ENCODE measurements at regions not wholly inside any gene's neighbourhood (a gene's known extent, or its start where the extent isn't known, plus 50 kb on each side); places are given as distances from the start of the nearest gene placed in this dataset.

- no peak overlapping the region for H3K27ac Mint-ChIP-seq
- DNase-seq (ENCODE audit: low spot score) = no peak
- H3K27me3 Mint-ChIP-seq (ENCODE audit: low read depth) = peaks cover 39% of the 10 kb centered on the region
- peaks cover 7% of the 10 kb centered on the region for H3K9me3 Mint-ChIP-seq
- H3K4me3 Mint-ChIP-seq = no peak overlapping the region
- no peaks in the 10 kb centered on the region for H3K4me1 Mint-ChIP-seq (ENCODE audit: low read depth)
- no peaks in the 10 kb centered on the region for H3K36me3 Mint-ChIP-seq (ENCODE audit: low read depth)
Observed at GRCh38 chr7:28270536-28270935, 89.9 kb upstream of the JAZF1 start.

GRCh38 chr7:28272461-28272877 is 91.9 kb upstream of the JAZF1 start:
- Mint-ChIP-seq H3K27ac (no peak overlapping the region), H3K27me3 (ENCODE audit: low read depth) (peaks cover 41% of the 10 kb centered on the region), H3K9me3 (peaks cover 7% of the 10 kb centered on the region), H3K4me3 (no peak overlapping the region), H3K4me1 (ENCODE audit: low read depth) (no peaks in the 10 kb centered on the region), H3K36me3 (ENCODE audit: low read depth) (no peaks in the 10 kb centered on the region)
- DNase-seq (ENCODE audit: low spot score) = no peak

- H3K4me3 Mint-ChIP-seq = no peak overlapping the region
- no peak for DNase-seq (ENCODE audit: low spot score)
- peaks cover 18% of the 10 kb centered on the region for H3K27me3 Mint-ChIP-seq (ENCODE audit: low read depth)
- H3K9me3 Mint-ChIP-seq = peaks cover 7% of the 10 kb centered on the region
- no peaks in the 10 kb centered on the region for H3K36me3 Mint-ChIP-seq (ENCODE audit: low read depth)
- no peak overlapping the region for H3K27ac Mint-ChIP-seq
- no peaks in the 10 kb centered on the region for H3K4me1 Mint-ChIP-seq (ENCODE audit: low read depth)
Observed at GRCh38 chr7:28276298-28276697, 95.7 kb upstream of the JAZF1 start.

GRCh38 chr7:28277364-28277763 is 96.8 kb upstream of the JAZF1 start:
- no peaks in the 10 kb centered on the region for H3K4me1 Mint-ChIP-seq (ENCODE audit: low read depth)
- H3K4me3 Mint-ChIP-seq = no peak overlapping the region
- no peak for DNase-seq (ENCODE audit: low spot score)
- no peaks in the 10 kb centered on the region for H3K36me3 Mint-ChIP-seq (ENCODE audit: low read depth)
- H3K9me3 Mint-ChIP-seq = peaks cover 7% of the 10 kb centered on the region
- no peak overlapping the region for H3K27ac Mint-ChIP-seq
- H3K27me3 Mint-ChIP-seq (ENCODE audit: low read depth) = peaks cover 9% of the 10 kb centered on the region

- DNase-seq (ENCODE audit: low spot score) = no peak
- Mint-ChIP-seq H3K9me3 (peaks cover 4% of the 10 kb centered on the region), H3K27me3 (ENCODE audit: low read depth) (peaks cover 7% of the 10 kb centered on the region), H3K27ac (no peak overlapping the region), H3K36me3 (ENCODE audit: low read depth) (no peaks in the 10 kb centered on the region), H3K4me3 (no peak overlapping the region), H3K4me1 (ENCODE audit: low read depth) (no peaks in the 10 kb centered on the region)
Observed at GRCh38 chr7:28277958-28278357, 97.4 kb upstream of the JAZF1 start.

GRCh38 chr7:28280516-28280915 is 99.9 kb upstream of the JAZF1 start:
- Mint-ChIP-seq H3K9me3 (no peaks in the 10 kb centered on the region), H3K27me3 (ENCODE audit: low read depth) (peaks cover 11% of the 10 kb centered on the region), H3K4me1 (ENCODE audit: low read depth) (no peaks in the 10 kb centered on the region), H3K36me3 (ENCODE audit: low read depth) (no peaks in the 10 kb centered on the region), H3K27ac (no peak overlapping the region), H3K4me3 (no peak overlapping the region)
- no peak for DNase-seq (ENCODE audit: low spot score)

GRCh38 chr7:28290496-28290895 is 109.9 kb upstream of the JAZF1 start:
- no peaks in the 10 kb centered on the region for H3K9me3 Mint-ChIP-seq
- no peak for DNase-seq (ENCODE audit: low spot score)
- H3K27me3 Mint-ChIP-seq (ENCODE audit: low read depth) = peaks cover 37% of the 10 kb centered on the region

GRCh38 chr7:28291559-28291958 is 111.0 kb upstream of the JAZF1 start:
- no peaks in the 10 kb centered on the region for H3K36me3 Mint-ChIP-seq (ENCODE audit: low read depth)
- no peak for DNase-seq (ENCODE audit: low spot score)
- no peak overlapping the region for H3K4me3 Mint-ChIP-seq
- H3K27me3 Mint-ChIP-seq (ENCODE audit: low read depth) = peaks cover 29% of the 10 kb centered on the region
- peaks cover 9% of the 10 kb centered on the region for H3K4me1 Mint-ChIP-seq (ENCODE audit: low read depth)
- H3K27ac Mint-ChIP-seq = no peak overlapping the region
- H3K9me3 Mint-ChIP-seq = no peaks in the 10 kb centered on the region

More at GRCh38 chr7:28290496-28290895, 109.9 kb upstream of the JAZF1 start:
- no peak overlapping the region for H3K4me3 Mint-ChIP-seq
- no peak overlapping the region for H3K27ac Mint-ChIP-seq
- no peaks in the 10 kb centered on the region for H3K36me3 Mint-ChIP-seq (ENCODE audit: low read depth)
- peaks cover 9% of the 10 kb centered on the region for H3K4me1 Mint-ChIP-seq (ENCODE audit: low read depth)

- no peaks in the 10 kb centered on the region for H3K36me3 Mint-ChIP-seq (ENCODE audit: low read depth)
- peaks cover 27% of the 10 kb centered on the region for H3K27me3 Mint-ChIP-seq (ENCODE audit: low read depth)
- DNase-seq (ENCODE audit: low spot score) = peak; percentile 21
- H3K4me1 Mint-ChIP-seq (ENCODE audit: low read depth) = peaks cover 9% of the 10 kb centered on the region
- no peaks in the 10 kb centered on the region for H3K9me3 Mint-ChIP-seq
- no peak overlapping the region for H3K4me3 Mint-ChIP-seq
- H3K27ac Mint-ChIP-seq = no peak overlapping the region
Observed at GRCh38 chr7:28292834-28293526, 112.4 kb upstream of the JAZF1 start.

- Mint-ChIP-seq H3K27me3 (ENCODE audit: low read depth) (peaks cover 28% of the 10 kb centered on the region), H3K27ac (no peak overlapping the region), H3K36me3 (ENCODE audit: low read depth) (no peaks in the 10 kb centered on the region), H3K4me1 (ENCODE audit: low read depth) (peaks cover 9% of the 10 kb centered on the region), H3K9me3 (no peaks in the 10 kb centered on the region), H3K4me3 (no peak overlapping the region)
- DNase-seq (ENCODE audit: low spot score) = no peak
Observed at GRCh38 chr7:28293527-28293835, 112.9 kb upstream of the JAZF1 start.

- H3K4me3 Mint-ChIP-seq = no peak overlapping the region
Observed at GRCh38 chr7:28296571-28297483, 115.5 kb upstream of the CREB5 start.

GRCh38 chr7:28297801-28298459 is 114.4 kb upstream of the CREB5 start:
- Mint-ChIP-seq H3K27ac (no peak overlapping the region), H3K4me1 (ENCODE audit: low read depth) (peaks cover 5% of the 10 kb centered on the region), H3K4me3 (no peak overlapping the region), H3K36me3 (ENCODE audit: low read depth) (no peaks in the 10 kb centered on the region), H3K27me3 (ENCODE audit: low read depth) (peaks cover 22% of the 10 kb centered on the region), H3K9me3 (no peaks in the 10 kb centered on the region)
- DNase-seq (ENCODE audit: low spot score) = no peak

More at GRCh38 chr7:28296571-28297483, 115.5 kb upstream of the CREB5 start:
- H3K27me3 Mint-ChIP-seq (ENCODE audit: low read depth) = peaks cover 25% of the 10 kb centered on the region
- no peaks in the 10 kb centered on the region for H3K36me3 Mint-ChIP-seq (ENCODE audit: low read depth)
- H3K9me3 Mint-ChIP-seq = no peaks in the 10 kb centered on the region
- peak; percentile 16 for DNase-seq (ENCODE audit: low spot score)
- H3K27ac Mint-ChIP-seq = no peak overlapping the region
- peaks cover 9% of the 10 kb centered on the region for H3K4me1 Mint-ChIP-seq (ENCODE audit: low read depth)

- peaks cover 24% of the 10 kb centered on the region for H3K27me3 Mint-ChIP-seq (ENCODE audit: low read depth)
- no peak overlapping the region for H3K4me3 Mint-ChIP-seq
- H3K27ac Mint-ChIP-seq = no peak overlapping the region
- DNase-seq (ENCODE audit: low spot score) = no peak
- no peaks in the 10 kb centered on the region for H3K4me1 Mint-ChIP-seq (ENCODE audit: low read depth)
- H3K36me3 Mint-ChIP-seq (ENCODE audit: low read depth) = no peaks in the 10 kb centered on the region
- H3K9me3 Mint-ChIP-seq = no peaks in the 10 kb centered on the region
Observed at GRCh38 chr7:28298870-28299518, 113.3 kb upstream of the CREB5 start.

- Mint-ChIP-seq H3K36me3 (ENCODE audit: low read depth) (no peaks in the 10 kb centered on the region), H3K27ac (no peak overlapping the region), H3K9me3 (no peaks in the 10 kb centered on the region), H3K27me3 (ENCODE audit: low read depth) (peaks cover 28% of the 10 kb centered on the region), H3K4me1 (ENCODE audit: low read depth) (no peaks in the 10 kb centered on the region), H3K4me3 (no peak overlapping the region)
- DNase-seq (ENCODE audit: low spot score) = no peak
Observed at GRCh38 chr7:28299556-28299955, 112.8 kb upstream of the CREB5 start.
